Chondrocyte (in vitro differentiated cells): ENCODE measurements at regions not wholly inside any gene's neighbourhood (a gene's known extent, or its start where the extent isn't known, plus 50 kb on each side); places are given as distances from the start of the nearest gene placed in this dataset.

ENCODE experiments used
- DNase-seq: peaks from one replicate; pipeline ENCODE4 v3.0.0; 2021; ENCODE audit warnings: mixed read lengths, low spot score
- H3K27ac Mint-ChIP-seq: one replicate; pipeline ENCODE4 v1.8.0; 2021; ENCODE audit warnings: mild to moderate bottlenecking, moderate library complexity, mixed read lengths; ENCODE audit not compliant: unreplicated experiment
- H3K27me3 Mint-ChIP-seq: 2 replicates; pipeline ENCODE4 v1.8.0; 2021; ENCODE audit warnings: low read depth, mixed read lengths
- H3K36me3 Mint-ChIP-seq: 2 replicates; pipeline ENCODE4 v1.8.0; 2021; ENCODE audit warnings: low read depth, mixed read lengths
- H3K4me1 Mint-ChIP-seq: 2 replicates; pipeline ENCODE4 v1.8.0; 2021; ENCODE audit warnings: low read depth, mild to moderate bottlenecking, mixed read lengths
- H3K4me3 Mint-ChIP-seq: one replicate; pipeline ENCODE4 v1.8.0; 2021; ENCODE audit warnings: mild to moderate bottlenecking, moderate library complexity, mixed read lengths; ENCODE audit not compliant: unreplicated experiment
- H3K9me3 Mint-ChIP-seq: 2 replicates; pipeline ENCODE4 v1.8.0; 2021; ENCODE audit warnings: low read depth, mixed read lengths
- CTCF ChIP-seq: fragments of 200-600 bp; sonication (generic); IDR thresholded peaks from 2 replicates; pipeline ENCODE4 v1.5.0; 2021; ENCODE audit warnings: antibody characterized with exemption, mild to moderate bottlenecking, moderate library complexity

GRCh38 chr6:21299216-21299615 is 294.3 kb upstream of the SOX4 start:
- no peak for TF ChIP-seq CTCF
- Mint-ChIP-seq H3K4me1 (no peaks in the 10 kb centered on the region), H3K27ac (no peak overlapping the region), H3K4me3 (no peak overlapping the region), H3K27me3 (no peaks in the 10 kb centered on the region), H3K9me3 (peaks cover 27% of the 10 kb centered on the region), H3K36me3 (peaks cover 4% of the 10 kb centered on the region)
- DNase-seq: no peak

GRCh38 chr6:21300439-21300838 is 293.1 kb upstream of the SOX4 start:
- no peak overlapping the region for H3K27ac Mint-ChIP-seq
- H3K4me3 Mint-ChIP-seq: no peak overlapping the region
- no peak for TF ChIP-seq CTCF
- H3K36me3 Mint-ChIP-seq: peaks cover 4% of the 10 kb centered on the region
- H3K4me1 Mint-ChIP-seq: no peaks in the 10 kb centered on the region
- H3K27me3 Mint-ChIP-seq: no peaks in the 10 kb centered on the region
- no peak for DNase-seq
- peaks cover 28% of the 10 kb centered on the region for H3K9me3 Mint-ChIP-seq

GRCh38 chr6:21305893-21306332 is 287.6 kb upstream of the SOX4 start:
- peak; percentile 35 for TF ChIP-seq CTCF
- H3K36me3 Mint-ChIP-seq: peaks cover 2% of the 10 kb centered on the region
- no peak overlapping the region for H3K4me3 Mint-ChIP-seq
- peaks cover 3% of the 10 kb centered on the region for H3K27me3 Mint-ChIP-seq
- peaks cover 4% of the 10 kb centered on the region for H3K4me1 Mint-ChIP-seq
- H3K27ac Mint-ChIP-seq: no peak overlapping the region
- peaks cover 17% of the 10 kb centered on the region for H3K9me3 Mint-ChIP-seq
- no peak for DNase-seq

GRCh38 chr6:21306546-21306945 is 287.0 kb upstream of the SOX4 start:
- no peak overlapping the region for H3K27ac Mint-ChIP-seq

GRCh38 chr6:21309807-21310221 is 283.7 kb upstream of the SOX4 start:
- Mint-ChIP-seq H3K27me3 (peaks cover 3% of the 10 kb centered on the region), H3K9me3 (no peaks in the 10 kb centered on the region), H3K4me1 (peaks cover 4% of the 10 kb centered on the region), H3K4me3 (peak overlapping the region; percentile 57), H3K36me3 (no peaks in the 10 kb centered on the region), H3K27ac (no peak overlapping the region)
- no peak for TF ChIP-seq CTCF
- DNase-seq: no peak

More at GRCh38 chr6:21306546-21306945, 287.0 kb upstream of the SOX4 start:
- TF ChIP-seq CTCF: no peak
- Mint-ChIP-seq H3K27me3 (peaks cover 3% of the 10 kb centered on the region), H3K36me3 (peaks cover 2% of the 10 kb centered on the region), H3K4me1 (peaks cover 4% of the 10 kb centered on the region), H3K9me3 (peaks cover 17% of the 10 kb centered on the region), H3K4me3 (no peak overlapping the region)
- DNase-seq: no peak
